AG04449 (cell line): ENCODE measurements at regions not wholly inside any gene's neighbourhood (a gene's known extent, or its start where the extent isn't known, plus 50 kb on each side); places are given as distances from the start of the nearest gene placed in this dataset.

Experiments used
- CTCF ChIA-PET: fragments of 350-600 bp; formaldehyde crosslinking; extraction: SDS; loops from one replicate; lab custom pipeline; 2021; ENCODE audit warnings: antibody characterized with exemption; lab: Yijun Ruan, JAX
- POLR2A ChIA-PET: fragments of 400-600, 350-600 bp; formaldehyde crosslinking; extraction: SDS; loops from one replicate; lab custom pipeline; 2020; ENCODE audit warnings: antibody characterized with exemption, inconsistent platforms; lab: Yijun Ruan, JAX
- DNase-seq: peaks from one replicate; pipeline ENCODE4 v3.0.0-alpha.2; 2010; ENCODE audit warnings: low read depth, low spot score
- H3K4me3 ChIP-seq: 2 replicates; pipeline ENCODE4 v1.5.1; 2011; ENCODE audit warnings: low read depth, mild to moderate bottlenecking, control low read depth, low read length
- CTCF ChIP-seq: IDR thresholded peaks from one replicate; pipeline ENCODE4 v1.5.1; 2011; ENCODE audit warnings: mild to moderate bottlenecking, moderate library complexity, low read length, control low read depth, inconsistent platforms; ENCODE audit not compliant: insufficient read depth; ENCODE audit errors: missing control alignments

- H3K4me3 ChIP-seq = no peak overlapping the region
- CTCF ChIA-PET = no interaction called here
- POLR2A ChIA-PET = no interaction called here
- no peak for TF ChIP-seq CTCF
- no peak for DNase-seq
These were observed 1078.3 kb downstream of the FAM181B start for GRCh38 chr11:81655351-81655750.

- CTCF ChIA-PET = no interaction called here
- DNase-seq = no peak
- POLR2A ChIA-PET = no interaction called here
- no peak overlapping the region for H3K4me3 ChIP-seq
- no peak for TF ChIP-seq CTCF
These were observed 1086.3 kb downstream of the FAM181B start for GRCh38 chr11:81647374-81647773.

- no peak for DNase-seq
- H3K4me3 ChIP-seq = no peak overlapping the region
- TF ChIP-seq CTCF = peak; percentile 2
- ChIA-PET CTCF (interaction anchor here (0.6 to 1.2 kb wide), 2 partner anchors 8 to 490 kb away, joined by 3 read pairs; no protein-coding TSS in a partner anchor), POLR2A (no interaction called here)
These were observed 1089.3 kb downstream of the FAM181B start for GRCh38 chr11:81644239-81644840.

GRCh38 chr11:81634483-81634882 lies 1099.2 kb downstream of the FAM181B start:
- CTCF ChIA-PET = no interaction called here
- POLR2A ChIA-PET = no interaction called here
- DNase-seq = no peak
- no peak for TF ChIP-seq CTCF
- no peak overlapping the region for H3K4me3 ChIP-seq

- no peak overlapping the region for H3K4me3 ChIP-seq
- no peak for DNase-seq
- ChIA-PET CTCF (no interaction called here), POLR2A (no interaction called here)
- no peak for TF ChIP-seq CTCF
These were observed 1131.2 kb downstream of the FAM181B start for GRCh38 chr11:81602508-81602907.

- POLR2A ChIA-PET = no interaction called here
- H3K4me3 ChIP-seq = no peak overlapping the region
- no peak for DNase-seq
- CTCF ChIA-PET = no interaction called here
- TF ChIP-seq CTCF = no peak
These were observed 1137.0 kb downstream of the FAM181B start for GRCh38 chr11:81596704-81597103.
